ENCODE measurements at regions not wholly inside any gene's neighbourhood (a gene's known extent, or its start where the extent isn't known, plus 50 kb on each side); places are given as distances from the start of the nearest gene placed in this dataset.

DNA sequence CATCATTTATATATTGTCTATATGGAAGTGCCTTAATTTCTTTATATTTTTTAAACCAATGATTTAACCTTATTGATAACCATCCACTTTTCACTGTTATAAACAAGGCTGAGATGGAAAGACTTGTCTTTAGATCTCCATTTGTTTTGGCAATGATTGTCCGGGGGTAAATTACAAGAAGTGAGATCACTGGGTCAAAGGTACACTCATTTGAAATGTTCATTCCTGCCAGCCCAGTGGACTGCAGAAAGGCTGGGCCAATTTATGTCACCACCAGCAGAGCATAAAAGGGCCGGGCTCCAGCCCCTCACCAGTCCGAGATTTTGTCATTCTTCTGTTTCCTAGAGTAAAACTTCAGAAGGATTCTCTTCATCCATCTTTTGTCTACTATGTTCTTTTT lies 93.6 kb upstream of the NEO1 start:
- no peak for DNase-seq (ENCODE audit: extremely low spot score, unreplicated experiment)
- no peak overlapping the region for H3K4me3 Mint-ChIP-seq
- no peaks in the 10 kb centered on the region for H3K36me3 Mint-ChIP-seq
- TF ChIP-seq, protein P1, sequence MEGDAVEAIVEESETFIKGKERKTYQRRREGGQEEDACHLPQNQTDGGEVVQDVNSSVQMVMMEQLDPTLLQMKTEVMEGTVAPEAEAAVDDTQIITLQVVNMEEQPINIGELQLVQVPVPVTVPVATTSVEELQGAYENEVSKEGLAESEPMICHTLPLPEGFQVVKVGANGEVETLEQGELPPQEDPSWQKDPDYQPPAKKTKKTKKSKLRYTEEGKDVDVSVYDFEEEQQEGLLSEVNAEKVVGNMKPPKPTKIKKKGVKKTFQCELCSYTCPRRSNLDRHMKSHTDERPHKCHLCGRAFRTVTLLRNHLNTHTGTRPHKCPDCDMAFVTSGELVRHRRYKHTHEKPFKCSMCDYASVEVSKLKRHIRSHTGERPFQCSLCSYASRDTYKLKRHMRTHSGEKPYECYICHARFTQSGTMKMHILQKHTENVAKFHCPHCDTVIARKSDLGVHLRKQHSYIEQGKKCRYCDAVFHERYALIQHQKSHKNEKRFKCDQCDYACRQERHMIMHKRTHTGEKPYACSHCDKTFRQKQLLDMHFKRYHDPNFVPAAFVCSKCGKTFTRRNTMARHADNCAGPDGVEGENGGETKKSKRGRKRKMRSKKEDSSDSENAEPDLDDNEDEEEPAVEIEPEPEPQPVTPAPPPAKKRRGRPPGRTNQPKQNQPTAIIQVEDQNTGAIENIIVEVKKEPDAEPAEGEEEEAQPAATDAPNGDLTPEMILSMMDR (conservative IDR thresholded peaks at IDR 0.05), result no peak
- peaks cover 2% of the 10 kb centered on the region for H3K9me3 Mint-ChIP-seq
- H3K4me1 Mint-ChIP-seq (ENCODE audit: unreplicated experiment), result peaks cover 6% of the 10 kb centered on the region
- H3K27ac Mint-ChIP-seq, result no peak overlapping the region
- H3K27me3 Mint-ChIP-seq, result no peaks in the 10 kb centered on the region

DNA sequence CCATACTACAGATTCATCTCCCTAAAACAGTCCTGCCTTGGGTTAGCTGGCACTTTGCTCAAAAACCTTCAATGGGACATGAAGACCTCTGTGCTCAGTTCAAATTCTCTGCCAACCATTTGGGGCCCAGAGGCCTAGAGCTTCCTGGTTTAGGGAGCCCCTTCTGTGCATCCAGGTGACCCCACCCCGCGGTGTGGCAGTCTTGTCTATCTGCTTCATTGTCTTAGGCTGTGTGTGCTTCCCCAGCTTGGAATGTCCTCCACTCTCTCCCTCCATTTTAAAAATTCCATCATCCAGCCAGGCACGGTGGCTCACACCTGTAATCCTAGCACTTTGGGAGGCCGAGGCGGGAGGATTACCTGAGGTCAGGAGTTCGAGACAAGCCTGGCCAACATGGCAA lies 99.0 kb upstream of the NEO1 start:
- TF ChIP-seq, protein P1 (conservative IDR thresholded peaks at IDR 0.05), result no peak
- no peak overlapping the region for H3K4me3 Mint-ChIP-seq
- H3K36me3 Mint-ChIP-seq, result peaks cover 4% of the 10 kb centered on the region
- H3K9me3 Mint-ChIP-seq, result peaks cover 10% of the 10 kb centered on the region
- peaks cover under 1% of the 10 kb centered on the region for H3K4me1 Mint-ChIP-seq (ENCODE audit: unreplicated experiment)
- no peak overlapping the region for H3K27ac Mint-ChIP-seq
- DNase-seq (ENCODE audit: extremely low spot score, unreplicated experiment), result no peak
- peaks cover 5% of the 10 kb centered on the region for H3K27me3 Mint-ChIP-seq

- no peak overlapping the region for H3K27ac Mint-ChIP-seq
- TF ChIP-seq, protein P1 (conservative IDR thresholded peaks at IDR 0.05), result no peak
- peaks cover 10% of the 10 kb centered on the region for H3K9me3 Mint-ChIP-seq
- peaks cover 5% of the 10 kb centered on the region for H3K27me3 Mint-ChIP-seq
- DNase-seq (ENCODE audit: extremely low spot score, unreplicated experiment), result no peak
- H3K4me3 Mint-ChIP-seq, result no peak overlapping the region
- H3K36me3 Mint-ChIP-seq, result peaks cover 4% of the 10 kb centered on the region
- no peaks in the 10 kb centered on the region for H3K4me1 Mint-ChIP-seq (ENCODE audit: unreplicated experiment)
Measured at GRCh38 chr15:72952151-72952550, 100.1 kb upstream of the NEO1 start.

DNA sequence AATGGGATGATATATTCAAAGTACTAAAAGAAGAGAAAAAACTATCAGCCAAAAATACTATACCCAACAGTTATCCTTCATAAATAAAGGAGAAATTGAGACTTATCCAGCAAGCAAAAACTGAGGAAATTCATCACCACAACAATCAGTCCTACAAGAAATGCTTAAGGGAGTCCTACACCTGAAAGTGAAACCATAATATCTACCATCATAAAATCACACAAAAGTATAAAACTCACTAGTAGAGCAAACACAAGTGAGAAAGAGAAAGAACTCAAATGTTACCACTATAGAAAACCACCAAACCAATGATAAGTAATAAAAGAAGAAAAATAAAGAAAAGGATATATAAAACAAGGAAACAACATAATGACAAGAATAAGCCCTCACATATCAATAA lies 103.6 kb upstream of the NEO1 start:
- DNase-seq (ENCODE audit: extremely low spot score, unreplicated experiment), result no peak
- Mint-ChIP-seq H3K36me3 (peaks cover 4% of the 10 kb centered on the region), H3K27me3 (peaks cover 5% of the 10 kb centered on the region), H3K27ac (no peak overlapping the region), H3K4me3 (no peak overlapping the region), H3K9me3 (peaks cover 10% of the 10 kb centered on the region), H3K4me1 (ENCODE audit: unreplicated experiment) (no peaks in the 10 kb centered on the region)
- TF ChIP-seq, protein P1 (conservative IDR thresholded peaks at IDR 0.05), result no peak

DNA sequence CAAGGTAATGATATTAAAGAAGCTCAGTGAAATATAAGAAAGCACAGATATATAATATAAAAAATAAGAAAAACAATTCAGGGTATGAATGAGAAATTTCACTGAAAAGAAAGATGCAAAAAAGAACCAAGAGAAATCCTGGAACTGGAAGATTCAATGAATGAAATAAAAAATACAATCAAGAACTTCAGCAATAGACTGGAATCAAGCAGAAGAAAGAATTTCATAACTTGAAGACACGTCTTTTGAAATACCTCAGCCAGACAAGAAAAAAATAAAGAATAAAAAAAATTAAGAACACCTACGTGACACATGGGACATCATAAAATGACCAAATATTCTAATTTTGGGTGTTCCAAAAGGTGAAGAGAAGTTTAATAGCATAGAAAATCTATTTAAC lies 104.6 kb upstream of the NEO1 start:
- no peaks in the 10 kb centered on the region for H3K4me1 Mint-ChIP-seq (ENCODE audit: unreplicated experiment)
- no peak for DNase-seq (ENCODE audit: extremely low spot score, unreplicated experiment)
- peaks cover 10% of the 10 kb centered on the region for H3K9me3 Mint-ChIP-seq
- H3K4me3 Mint-ChIP-seq, result no peak overlapping the region
- TF ChIP-seq, protein P1 (conservative IDR thresholded peaks at IDR 0.05), result no peak
- H3K27ac Mint-ChIP-seq, result no peak overlapping the region
- H3K36me3 Mint-ChIP-seq, result peaks cover 4% of the 10 kb centered on the region
- H3K27me3 Mint-ChIP-seq, result peaks cover 5% of the 10 kb centered on the region

DNA sequence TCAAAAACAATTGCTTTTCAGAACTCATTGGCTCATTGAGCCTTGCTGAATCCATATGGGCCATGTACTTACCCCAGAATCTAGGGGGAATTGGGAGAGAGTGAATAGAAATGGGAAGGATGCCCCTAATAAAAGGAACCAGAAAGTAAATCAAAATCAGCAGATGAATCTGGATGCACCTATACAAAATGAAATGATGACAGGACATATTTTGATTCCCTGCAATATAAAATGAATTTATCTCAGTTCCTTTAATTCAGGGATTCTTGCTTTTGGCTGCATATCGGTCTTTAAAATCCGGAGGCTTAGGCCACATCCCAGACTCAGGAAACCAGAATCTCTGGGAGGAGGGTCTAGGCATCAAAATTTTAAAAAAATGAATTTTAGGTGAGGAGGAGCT lies 107.7 kb upstream of the NEO1 start:
- H3K27me3 Mint-ChIP-seq, result peaks cover 5% of the 10 kb centered on the region
- no peak overlapping the region for H3K4me3 Mint-ChIP-seq
- peaks cover 4% of the 10 kb centered on the region for H3K36me3 Mint-ChIP-seq
- TF ChIP-seq, protein P1 (conservative IDR thresholded peaks at IDR 0.05), result no peak
- H3K9me3 Mint-ChIP-seq, result peaks cover 10% of the 10 kb centered on the region
- H3K4me1 Mint-ChIP-seq (ENCODE audit: unreplicated experiment), result no peaks in the 10 kb centered on the region
- no peak for DNase-seq (ENCODE audit: extremely low spot score, unreplicated experiment)
- no peak overlapping the region for H3K27ac Mint-ChIP-seq
